Right renal pelvis (tissue), 4 donors: ENCODE measurements at regions not wholly inside any gene's neighbourhood (a gene's known extent, or its start where the extent isn't known, plus 50 kb on each side); places are given as distances from the start of the nearest gene placed in this dataset.
"Not testable (repeated sequence)": the region's sequence is repeated elsewhere in the genome, so short reads cannot be mapped to it uniquely, and the experiment has no call there.

ENCODE experiments used
- DNase-seq, 4 donors: peaks; one replicate each; pipeline ENCODE4 v3.0.0-alpha.2; 2013; ENCODE audit warnings: low read depth in 4 of 4, low spot score in 3 of 4, missing footprints in 1 of 4

DNA sequence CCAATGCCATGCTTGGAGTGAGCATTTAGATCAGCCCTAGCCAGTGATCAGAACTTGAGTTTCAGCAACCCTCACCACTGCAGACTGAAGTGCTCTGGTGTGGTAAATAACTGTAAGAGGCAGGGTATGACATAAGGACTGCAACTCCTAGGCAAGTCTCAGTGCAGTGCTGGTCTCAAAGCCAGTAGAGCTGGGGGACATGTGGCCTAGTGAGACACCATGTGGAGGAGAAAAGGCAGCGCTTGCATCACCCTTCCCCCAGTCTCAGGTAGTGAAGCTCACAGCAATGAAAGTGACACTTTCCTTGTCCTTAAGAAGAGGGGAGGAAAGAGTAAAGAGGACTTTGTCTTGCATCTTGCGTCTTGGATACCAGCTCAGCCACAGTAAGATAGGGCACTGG, 386.8 kb upstream of the POT1 start:
- peak in 3 of 4 donors; percentile 22 to 38 (median 23) for DNase-seq

DNA sequence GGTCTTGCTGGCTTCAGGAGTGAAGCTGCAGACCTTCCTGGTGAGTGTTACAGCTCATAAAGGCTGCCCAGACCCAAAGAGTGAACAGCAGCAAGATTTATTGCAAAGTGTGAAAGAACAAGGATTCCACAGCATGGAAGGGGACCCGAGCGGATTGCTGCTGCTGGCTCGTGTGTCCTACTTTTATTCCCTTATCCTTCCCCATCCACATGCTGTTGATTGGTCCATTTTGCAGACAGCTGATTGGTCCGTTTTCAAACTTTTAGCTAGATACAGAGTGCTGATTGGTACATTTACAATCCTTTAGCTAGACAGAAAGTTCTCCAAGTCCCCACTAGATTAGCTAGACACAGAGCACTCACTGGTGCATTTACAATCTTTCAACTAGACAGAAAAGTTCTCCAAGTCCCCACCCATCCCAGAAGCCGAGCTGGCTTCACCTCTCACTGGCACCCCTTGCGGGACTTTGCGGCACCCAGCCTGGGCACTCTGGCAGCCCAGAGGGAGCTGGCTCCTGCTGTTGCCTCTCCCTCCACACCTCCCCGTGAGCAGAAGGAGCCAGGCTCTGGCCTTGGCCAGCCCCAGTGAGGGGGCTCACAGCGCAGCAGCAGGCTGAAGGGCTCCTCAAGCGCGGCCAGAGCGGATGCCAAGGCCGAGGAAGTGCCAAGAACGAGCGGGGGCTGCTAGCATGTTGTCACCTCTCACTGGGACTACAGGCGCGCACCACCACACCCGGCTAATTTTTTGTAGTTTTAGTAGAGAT, 369.6 kb upstream of the POT1 start:
- DNase-seq: no peak

DNA sequence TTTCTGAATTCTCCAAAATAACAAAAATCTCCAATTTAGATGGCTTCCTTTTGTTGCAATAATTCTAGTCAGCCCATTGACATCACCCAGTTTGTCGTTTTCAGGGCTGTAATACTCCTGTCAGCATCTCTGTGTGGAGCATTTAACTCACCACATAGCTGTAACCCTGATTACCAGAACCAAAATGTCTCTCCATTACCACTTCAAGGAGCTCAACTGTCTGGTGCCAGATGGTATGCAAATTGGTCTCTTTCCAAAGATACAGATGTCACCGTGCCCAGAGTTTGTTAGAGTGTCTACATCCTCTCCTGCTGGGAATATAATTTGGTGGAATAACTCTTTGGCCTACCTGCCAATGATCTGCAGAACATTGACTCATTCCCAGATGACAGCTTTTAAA, 350.3 kb upstream of the POT1 start:
- DNase-seq: no peak

DNA sequence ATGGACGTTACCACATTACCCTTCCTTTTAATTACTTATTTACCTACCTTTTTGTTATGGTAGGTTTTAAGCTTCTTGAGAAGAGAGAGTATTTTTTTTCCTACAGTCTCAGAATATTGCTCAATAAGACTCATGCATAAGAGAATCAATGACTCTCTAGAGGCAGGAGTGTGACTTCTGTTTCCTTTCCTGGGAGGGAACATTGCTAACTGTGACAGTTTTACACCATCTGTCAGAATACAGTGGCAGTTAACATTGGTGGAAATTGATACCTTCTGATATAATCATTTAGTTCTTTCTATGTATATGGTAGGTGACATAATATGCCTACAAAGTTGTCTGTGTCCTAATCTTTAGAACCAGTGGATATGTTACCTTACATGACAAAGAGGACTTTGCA, 348.7 kb upstream of the POT1 start:
- no peak for DNase-seq

DNA sequence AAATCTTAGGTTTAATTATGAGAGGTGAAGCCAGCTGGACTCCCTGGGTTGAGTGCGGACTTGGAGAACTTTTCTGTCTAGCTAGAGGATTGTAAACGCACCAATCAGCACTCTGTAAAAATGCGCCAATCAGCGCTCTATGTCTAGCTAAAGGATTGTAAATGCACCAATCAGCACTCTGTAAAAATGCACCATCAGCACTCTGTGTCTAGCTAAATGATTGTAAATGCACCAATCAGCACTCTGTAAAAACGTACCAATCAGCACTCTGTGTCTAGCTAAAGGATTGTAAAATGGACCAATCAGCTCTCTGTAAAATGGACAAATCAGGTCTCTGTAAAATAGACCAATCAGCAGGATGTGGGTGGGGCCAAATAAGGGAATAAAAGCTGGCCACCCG, 345.1 kb upstream of the POT1 start:
- DNase-seq: not testable (repeated sequence)

DNA sequence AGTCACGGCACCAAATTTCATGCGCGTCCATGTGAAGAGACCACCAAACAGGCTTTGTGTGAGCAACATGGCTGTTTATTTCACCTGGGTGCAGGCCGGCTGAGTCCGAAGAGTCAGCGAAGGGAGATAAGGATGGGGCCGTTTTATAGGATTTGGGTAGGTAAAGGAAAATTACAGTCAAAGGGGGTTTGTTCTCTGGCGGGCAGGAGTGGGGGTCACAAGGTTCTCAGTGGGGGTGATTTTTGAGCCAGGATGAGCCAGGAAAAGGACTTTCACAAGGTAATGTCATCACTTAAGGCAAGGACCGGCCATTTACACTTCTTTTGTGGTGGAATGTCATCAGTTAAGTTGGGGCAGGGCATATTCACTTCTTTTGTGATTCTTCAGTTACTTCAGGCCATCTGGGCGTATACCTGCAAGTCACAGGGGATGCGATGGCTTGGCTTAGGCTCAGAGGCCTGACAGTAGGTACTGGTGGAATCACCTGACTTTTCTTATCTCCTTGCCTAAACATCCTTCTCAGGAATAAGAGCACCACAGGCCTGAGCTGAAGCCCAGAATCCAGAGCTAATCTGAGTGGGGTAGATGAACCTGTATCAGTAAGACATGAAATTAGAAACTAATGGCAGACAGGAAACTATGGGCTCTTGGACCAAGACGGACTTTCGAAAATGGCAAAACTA, 334.7 kb upstream of the POT1 start:
- DNase-seq: not testable (repeated sequence)

DNA sequence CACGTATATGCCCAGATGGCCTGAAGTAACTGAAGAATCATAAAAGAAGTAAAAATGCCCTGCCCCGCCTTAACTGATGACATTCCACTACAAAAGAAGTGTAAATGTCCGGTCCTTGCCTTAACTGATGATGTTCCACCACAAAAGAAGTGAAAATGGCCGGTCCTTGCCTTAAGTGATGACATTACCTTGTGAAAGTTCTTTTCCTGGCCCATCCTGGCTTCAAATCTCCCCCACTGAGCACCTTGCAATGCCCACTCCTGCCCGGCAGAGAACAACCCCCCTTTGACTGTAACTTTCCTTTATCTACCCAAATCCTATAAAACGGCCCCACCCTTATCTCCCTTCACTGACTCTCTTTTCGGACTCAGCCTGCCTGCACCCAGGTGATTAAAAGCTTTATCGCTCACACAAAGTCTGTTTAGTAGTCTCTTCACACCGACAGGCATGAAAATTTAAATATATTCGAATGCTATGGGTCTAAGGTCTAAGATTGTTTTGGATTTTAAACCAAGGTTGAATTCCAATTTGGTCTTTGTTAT, 329.3 kb upstream of the POT1 start:
- DNase-seq: not testable (repeated sequence)

DNA sequence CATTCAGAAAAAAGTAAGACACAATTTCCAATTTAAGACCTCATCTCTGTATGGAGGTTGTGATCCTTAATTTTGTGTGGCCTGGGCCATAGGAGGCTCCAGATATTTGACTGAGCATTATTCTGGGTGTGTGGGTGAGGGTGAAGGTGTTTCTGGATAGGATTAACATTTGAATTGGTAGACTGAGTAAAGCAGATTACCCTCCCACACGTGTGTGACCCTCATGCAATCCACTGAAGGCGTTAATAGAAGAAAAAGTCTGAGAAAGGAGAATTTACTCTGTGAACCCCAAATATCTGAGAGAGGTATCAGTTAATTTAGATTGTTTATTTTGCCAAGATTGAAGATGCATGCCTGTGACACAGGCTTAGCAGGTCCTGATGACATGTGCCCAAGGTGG, 328.0 kb upstream of the POT1 start:
- no peak for DNase-seq

DNA sequence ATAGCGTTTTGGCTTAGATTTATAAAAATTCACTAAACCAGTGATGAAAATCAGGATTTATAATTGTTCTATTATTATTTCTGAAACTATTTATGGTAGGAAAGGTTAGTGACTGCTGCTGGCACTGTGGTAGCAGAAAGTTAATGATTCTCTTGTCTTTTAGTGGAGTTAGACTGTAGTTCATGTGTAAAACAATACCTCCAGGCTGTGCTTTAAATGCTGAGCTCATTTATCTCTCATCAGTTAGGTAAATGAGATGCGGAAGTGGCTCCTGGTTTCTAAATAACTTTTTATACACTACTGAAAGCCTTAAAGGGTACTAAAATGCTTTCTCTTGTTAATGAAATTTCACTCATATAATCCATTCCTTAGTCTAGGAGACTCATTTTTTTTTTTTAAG, 326.8 kb upstream of the POT1 start:
- peak in 3 of 4 donors; percentile 33 to 38 (median 37) for DNase-seq

DNA sequence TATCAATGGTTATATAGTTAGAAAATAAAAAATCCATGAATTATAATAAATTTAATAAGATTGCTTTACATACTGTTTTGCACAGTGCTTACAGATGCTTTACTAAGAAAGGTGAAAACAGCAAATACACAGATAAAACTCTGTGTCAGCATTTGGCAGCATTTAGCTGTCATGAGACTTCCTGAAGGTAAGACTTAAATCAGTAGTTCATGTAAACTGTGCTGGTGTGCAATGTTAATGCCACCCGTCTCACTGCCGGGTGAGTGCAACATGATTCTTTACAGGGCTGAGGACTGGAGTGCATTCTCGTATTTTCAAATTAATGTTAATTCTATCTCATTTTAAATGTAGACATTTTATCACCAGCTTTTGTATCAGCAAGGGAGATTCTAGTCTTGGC, 326.2 kb upstream of the POT1 start:
- DNase-seq: no peak

DNA sequence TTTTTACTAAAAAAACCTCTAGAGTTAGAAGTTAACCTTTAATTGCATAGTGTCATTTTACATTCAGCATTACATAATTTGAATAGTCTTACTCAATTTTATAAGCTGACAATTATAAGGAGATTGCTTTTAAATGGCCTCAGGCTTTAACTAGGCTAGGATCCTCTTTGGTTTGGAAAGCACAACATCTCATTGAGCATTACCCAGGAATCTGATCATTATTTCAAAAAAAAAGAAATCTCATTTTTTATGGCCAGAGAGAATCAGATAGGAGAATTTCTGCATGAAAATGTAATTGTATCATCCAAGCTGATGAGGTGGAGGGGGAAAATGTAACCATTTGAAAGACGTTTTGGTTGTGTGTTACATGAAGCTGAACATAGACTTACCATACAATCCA, 324.9 kb upstream of the POT1 start:
- DNase-seq: no peak

DNA sequence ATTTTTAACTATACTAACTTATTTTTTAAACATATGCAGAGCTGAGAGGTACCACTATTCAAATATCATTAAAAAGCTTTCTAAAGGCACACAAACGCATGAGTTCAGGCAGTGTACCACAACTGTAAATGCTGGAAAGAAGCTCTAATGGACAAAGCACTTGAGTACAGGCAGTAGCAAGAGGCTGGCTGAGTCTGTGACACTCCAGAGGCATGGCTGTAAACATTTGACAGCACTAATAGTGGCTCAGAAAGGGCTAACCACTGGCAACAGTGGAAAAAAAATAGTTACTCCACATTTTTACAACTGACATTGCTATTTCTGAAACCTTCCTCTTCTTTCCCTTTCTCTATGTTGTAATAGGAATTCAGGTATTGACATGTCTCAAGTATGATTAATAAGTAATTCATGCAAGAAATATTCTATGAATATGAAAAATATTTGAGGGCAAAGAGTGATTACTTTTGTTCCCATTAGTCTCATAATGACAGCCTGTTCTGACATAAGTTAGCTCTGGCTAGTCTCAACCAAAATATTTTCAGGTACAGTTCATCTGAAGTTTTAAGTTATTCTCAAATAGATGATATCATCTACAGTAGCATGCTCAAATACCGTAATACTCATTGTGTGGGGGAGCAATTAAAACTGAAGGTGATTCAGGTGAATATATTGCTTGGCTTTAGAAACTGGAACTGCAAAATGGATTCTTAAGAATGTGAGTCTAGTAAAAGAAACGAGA, 324.0 kb upstream of the POT1 start:
- peak in 1 of 4 donors; percentile 8 for DNase-seq

DNA sequence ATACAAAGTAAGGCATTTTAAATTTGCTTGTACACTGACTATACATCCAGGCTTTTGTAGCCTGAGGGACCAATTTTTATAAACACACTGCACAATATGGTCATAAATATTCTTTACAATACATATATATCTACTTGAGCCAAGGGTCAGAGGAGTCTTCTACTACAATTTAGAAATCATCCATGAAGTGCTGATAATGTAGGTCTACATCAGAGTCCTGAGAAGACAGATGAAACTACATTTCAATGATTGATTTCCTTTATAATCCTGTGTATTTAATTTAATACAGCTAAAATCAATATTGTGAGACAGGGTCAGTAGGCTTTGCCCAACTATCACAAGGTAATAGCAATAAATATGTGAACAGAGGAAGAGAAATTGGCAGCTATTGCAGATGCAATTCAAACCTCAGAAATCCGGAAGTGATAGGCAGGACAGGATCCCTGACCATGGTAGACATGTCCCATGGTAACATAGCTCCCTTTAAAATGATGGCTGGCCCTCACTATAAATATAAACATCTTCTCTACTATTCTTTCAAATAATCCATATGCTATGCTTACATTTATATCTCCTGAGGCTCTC, 318.0 kb upstream of the POT1 start:
- DNase-seq: no peak

DNA sequence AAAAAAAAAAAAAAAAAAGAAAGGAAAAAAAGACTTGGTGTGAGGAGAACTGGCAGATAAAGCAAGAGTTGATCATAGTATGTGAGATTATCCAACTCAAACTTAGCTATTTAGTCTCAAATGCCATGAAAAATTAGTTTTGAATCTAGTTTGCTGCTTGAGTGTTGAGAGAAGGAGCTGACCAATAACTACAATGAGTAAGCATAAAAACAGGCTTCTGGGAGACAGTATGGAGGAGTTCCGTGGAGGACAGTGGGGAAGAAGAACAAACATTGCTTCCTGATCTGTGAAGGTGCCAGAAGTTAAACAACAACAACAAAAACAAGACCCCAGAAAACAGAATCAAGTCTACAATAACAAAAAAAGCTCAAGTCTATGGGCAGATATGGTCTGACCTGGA, 317.1 kb upstream of the POT1 start:
- DNase-seq: no peak

DNA sequence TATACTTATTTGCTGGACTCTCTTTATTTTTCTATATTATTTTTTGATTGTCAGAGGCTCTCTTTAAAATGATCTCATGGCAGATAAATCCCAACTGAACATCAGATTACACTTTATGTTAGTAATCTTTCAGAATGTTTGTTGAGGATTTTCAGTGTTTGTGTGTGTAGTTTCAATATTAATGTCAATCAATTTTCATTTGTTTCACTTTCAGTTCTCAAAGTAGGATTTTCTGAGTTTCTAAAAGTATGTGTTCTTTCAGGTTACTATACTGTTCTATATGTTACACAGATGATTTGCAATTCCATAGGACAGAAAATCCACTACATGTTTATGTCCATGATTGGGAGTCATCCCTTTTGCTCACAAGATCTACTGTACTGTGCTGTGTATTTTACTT, 311.9 kb upstream of the POT1 start:
- DNase-seq: no peak

DNA sequence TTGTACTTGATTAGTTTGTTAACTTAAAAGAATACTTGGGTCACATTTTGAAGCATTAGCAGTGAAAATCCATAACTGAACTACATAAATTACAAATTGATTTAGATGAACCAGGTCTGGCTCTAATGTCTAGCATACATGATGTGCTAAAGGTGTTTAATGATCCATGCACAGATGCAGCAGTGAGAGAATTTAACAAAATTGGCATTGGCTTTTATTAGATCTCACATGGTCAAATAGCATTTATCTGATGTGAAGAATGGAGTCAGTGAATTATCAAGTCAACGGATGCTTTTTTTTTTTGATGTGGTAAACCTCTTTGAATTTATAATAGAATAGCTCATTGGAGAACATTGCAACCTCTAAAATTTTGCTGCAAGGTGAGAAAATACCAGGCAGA, 293.0 kb upstream of the POT1 start:
- no peak for DNase-seq

DNA sequence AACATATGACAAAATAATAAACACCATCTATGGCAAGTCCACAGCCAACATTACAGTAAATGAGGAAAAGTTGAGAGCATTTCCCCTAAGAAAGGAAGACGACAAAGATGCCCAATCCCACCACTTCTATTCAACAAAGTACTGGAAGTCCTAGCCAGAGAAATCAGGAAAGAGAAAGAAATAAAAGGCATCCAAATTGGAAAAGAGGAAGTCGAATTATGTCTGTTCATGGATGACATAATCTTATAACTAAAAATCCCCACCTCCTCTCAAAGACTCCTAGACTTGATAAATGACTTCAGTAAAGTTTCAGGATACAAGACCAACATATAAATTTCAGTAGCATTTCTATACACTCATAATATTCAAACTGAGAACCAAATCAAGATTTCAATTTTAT, 288.5 kb upstream of the POT1 start:
- DNase-seq: no peak

DNA sequence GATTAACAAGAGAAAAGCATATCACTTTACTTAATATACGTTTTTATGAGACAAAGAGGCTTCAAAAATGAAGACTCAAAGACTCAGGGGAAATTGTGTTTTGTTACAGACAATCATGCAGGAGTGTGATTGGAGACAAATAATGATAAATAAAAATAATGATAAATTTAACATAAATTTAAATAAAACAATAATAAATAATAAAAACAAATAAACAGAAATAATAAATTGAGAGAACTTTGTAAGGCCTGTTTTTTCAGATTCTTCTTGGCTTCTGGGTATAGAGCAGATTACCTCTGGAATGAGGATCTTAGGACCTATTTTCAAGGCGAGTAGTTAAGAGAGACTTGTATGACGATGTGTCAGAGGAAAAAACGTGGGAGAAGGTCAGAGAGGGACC, 271.4 kb upstream of the POT1 start:
- DNase-seq: no peak

DNA sequence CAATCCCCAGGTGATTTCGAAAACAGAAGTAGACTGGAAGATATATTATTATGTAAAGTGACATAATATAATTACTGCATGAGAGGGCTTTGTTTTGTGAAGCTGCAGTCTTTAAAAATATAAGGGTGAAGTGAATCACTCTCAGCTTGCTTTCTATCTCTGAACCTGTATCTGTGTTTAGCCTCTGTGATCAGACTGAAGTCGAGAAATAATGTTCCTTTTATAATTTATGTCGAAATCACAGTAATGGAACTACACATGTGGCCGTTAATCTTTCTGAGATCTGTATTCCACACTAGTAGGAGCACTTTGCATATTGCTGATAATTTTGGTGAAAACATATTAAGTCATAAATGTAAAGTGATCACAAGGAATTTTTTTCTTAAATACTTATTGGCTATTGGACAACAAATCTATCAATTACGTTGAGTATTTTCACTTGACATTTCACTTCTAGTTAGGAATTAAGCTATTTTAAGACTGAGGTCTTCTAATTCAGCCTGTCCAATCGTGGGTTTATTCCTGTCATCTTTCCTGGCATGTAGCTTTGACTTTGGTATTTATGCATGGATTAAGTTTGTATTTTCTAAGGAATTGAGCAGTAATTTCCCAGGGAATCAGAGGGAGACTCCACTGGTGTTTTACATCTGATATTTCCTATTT, 268.2 kb upstream of the POT1 start:
- DNase-seq: no peak

DNA sequence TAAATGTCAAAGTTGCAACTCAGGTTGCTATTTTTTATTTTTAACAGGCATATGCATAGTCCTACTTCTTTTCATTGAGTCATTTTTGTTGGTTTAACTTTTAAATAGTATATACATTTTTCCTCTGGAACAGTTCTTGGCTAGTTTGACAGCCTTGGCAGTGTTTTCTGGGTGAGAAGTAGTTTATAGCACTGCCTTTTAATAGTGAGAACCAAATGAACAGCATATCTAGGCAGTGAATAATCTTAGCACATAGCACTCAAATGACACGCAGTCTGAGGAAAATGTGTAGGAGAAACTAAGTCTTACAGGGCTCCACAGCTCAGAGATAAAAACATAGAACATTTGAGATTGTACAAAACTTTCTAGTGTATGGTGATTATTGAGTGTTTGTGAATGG, 265.5 kb upstream of the POT1 start:
- DNase-seq: no peak

DNA sequence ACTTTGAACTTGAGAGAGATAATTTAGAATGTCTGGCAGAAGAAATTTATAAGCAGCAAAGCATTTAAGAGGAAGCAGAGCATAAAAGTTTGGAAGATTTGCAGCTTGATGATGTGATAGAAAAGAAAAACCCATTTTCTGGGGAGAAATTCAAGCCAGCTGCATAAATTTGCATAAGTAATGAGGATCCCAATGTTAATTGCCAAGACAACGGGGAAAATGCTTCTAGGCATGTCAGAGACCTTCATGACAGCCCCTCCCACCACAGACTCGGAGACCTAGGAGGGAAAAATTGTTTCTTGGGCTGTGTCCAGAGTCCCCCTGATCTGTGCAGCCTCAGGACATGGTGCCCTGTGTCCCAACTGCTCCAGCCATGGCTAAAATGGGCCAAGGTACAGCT, 263.6 kb upstream of the POT1 start:
- no peak for DNase-seq
